HG02623 (cell line): ENCODE measurements at regions not wholly inside any gene's neighbourhood (a gene's known extent, or its start where the extent isn't known, plus 50 kb on each side); places are given as distances from the start of the nearest gene placed in this dataset.
"Not testable (repeated sequence)": the region's sequence is repeated elsewhere in the genome, so short reads cannot be mapped to it uniquely, and the experiment has no call there.

ENCODE experiments used
- ATAC-seq: cut with Tn5 transposase; IDR thresholded peaks from one replicate; pipeline ENCODE4 v1.9.1; 2021; ENCODE audit warnings: moderate library complexity; ENCODE audit not compliant: unreplicated experiment

- ATAC-seq = no peak
Observed at GRCh38 chr2:147439986-147440385, 404.8 kb upstream of the ACVR2A start.

- no peak for ATAC-seq
Observed at GRCh38 chr2:147438882-147439281, 405.9 kb upstream of the ACVR2A start.

- no peak for ATAC-seq
Observed at GRCh38 chr2:147433822-147434221, 411.0 kb upstream of the ACVR2A start.

GRCh38 chr2:147430408-147430807, 414.4 kb upstream of the ACVR2A start:
- ATAC-seq = no peak

GRCh38 chr2:147428120-147428747, 416.6 kb upstream of the ACVR2A start:
- no peak for ATAC-seq

- ATAC-seq = no peak
Observed at GRCh38 chr2:147425437-147426029, 419.3 kb upstream of the ACVR2A start.

GRCh38 chr2:147424766-147425165, 420.1 kb upstream of the ACVR2A start:
- no peak for ATAC-seq

GRCh38 chr2:147420947-147421675, 423.7 kb upstream of the ACVR2A start:
- ATAC-seq = no peak

GRCh38 chr2:147420517-147420916, 424.3 kb upstream of the ACVR2A start:
- no peak for ATAC-seq

GRCh38 chr2:147416099-147416498, 428.7 kb upstream of the ACVR2A start:
- ATAC-seq = no peak

GRCh38 chr2:147414656-147415055, 430.2 kb upstream of the ACVR2A start:
- ATAC-seq = not testable (repeated sequence)

GRCh38 chr2:147408357-147408756, 436.5 kb upstream of the ACVR2A start:
- ATAC-seq = no peak

- no peak for ATAC-seq
Observed at GRCh38 chr2:147405651-147406050, 439.2 kb upstream of the ACVR2A start.

- ATAC-seq = no peak
Observed at GRCh38 chr2:147398996-147399395, 445.8 kb upstream of the ACVR2A start.

- ATAC-seq = no peak
Observed at GRCh38 chr2:147398301-147398700, 446.5 kb upstream of the ACVR2A start.

- ATAC-seq = no peak
Observed at GRCh38 chr2:147396890-147397289, 447.9 kb upstream of the ACVR2A start.

GRCh38 chr2:147394179-147394790, 450.5 kb upstream of the ACVR2A start:
- no peak for ATAC-seq

- ATAC-seq = no peak
Observed at GRCh38 chr2:147392180-147392579, 452.6 kb upstream of the ACVR2A start.

- ATAC-seq = no peak
Observed at GRCh38 chr2:147390475-147390874, 454.4 kb upstream of the ACVR2A start.

- ATAC-seq = no peak
Observed at GRCh38 chr2:147389218-147389617, 455.6 kb upstream of the ACVR2A start.

GRCh38 chr2:147388217-147388616, 456.6 kb upstream of the ACVR2A start:
- ATAC-seq = no peak

- ATAC-seq = no peak
Observed at GRCh38 chr2:147386284-147386683, 458.5 kb upstream of the ACVR2A start.
